ENCODE measurements at regions not wholly inside any gene's neighbourhood (a gene's known extent, or its start where the extent isn't known, plus 50 kb on each side); places are given as distances from the start of the nearest gene placed in this dataset.

DNA sequence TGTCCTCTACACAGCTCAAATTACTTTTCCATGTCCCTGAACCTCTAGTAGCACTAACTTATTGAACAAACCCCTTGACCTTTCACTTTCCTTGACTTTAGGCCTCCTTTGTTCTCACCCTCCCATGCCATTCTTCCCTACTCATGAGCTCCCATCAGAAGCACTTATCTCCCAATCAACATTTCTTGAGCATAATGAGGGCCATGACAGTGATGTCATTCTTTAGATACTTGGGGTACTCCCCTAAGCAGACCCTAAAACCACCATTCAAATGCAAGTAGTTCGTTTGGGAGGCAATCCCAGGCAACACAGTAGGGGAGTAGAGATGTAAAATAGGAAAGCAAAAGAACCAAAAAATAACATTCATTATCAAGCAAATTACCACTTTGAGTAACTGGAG, 115.9 kb upstream of the ARHGAP28 start:
- DNase-seq = no peak

DNA sequence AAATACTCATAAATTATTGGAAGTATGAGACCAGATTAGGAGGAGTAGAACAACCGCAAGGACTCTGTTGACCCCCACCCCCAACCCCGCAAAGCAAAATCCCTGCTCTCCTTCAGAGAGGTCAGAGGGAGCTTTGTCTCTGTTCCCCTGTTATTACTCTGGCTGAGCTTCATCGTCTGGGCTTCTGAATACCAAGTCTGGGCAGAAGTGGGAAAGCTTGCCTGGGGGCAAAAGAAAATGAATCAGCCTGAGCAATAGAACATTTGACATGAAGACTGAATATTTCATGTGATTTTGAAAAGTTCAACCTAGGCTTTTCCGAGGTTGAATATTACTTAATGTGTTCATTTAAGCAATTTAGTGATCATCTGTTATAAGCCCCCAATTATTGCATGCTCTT, 114.6 kb upstream of the ARHGAP28 start:
- DNase-seq = no peak

DNA sequence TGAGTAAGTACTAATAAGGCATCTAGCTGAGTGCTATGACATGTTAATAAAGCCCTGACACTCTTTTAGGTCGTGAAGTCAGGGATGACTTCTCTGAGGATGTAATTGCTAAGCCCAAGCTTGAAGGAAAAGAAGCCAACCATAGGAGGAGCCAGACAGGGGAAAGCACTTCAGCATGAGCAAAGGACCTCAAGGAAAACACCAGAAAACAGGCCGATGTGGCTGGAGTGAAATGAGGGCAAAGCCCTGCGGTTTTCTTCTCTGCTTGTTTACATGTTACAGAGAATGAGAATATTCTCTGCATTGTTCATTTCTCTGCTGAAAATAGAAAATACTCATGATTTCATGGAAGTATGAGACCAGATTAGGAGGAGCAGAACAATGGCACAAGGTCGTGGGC, 112.5 kb upstream of the ARHGAP28 start:
- DNase-seq = no peak

DNA sequence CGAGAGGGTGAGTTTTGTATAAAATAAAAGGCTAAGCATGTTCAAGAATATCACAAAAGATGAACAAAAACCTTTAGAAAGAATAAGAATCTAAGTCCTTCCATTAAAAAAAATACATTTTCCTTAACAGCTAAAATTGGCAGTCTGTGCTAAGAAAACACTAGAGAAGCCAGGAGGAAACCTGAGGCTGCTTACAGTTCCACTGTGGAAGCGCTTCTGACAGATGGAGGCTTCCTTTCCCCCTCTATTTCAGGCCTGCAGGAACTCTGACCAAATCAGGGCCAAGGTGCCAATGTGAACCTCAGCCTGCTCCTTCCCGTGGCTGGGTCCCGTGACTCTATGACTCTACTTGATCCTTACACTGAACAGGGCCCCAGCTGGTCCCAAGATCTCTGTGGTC, 108.1 kb upstream of the ARHGAP28 start:
- no peak for DNase-seq

DNA sequence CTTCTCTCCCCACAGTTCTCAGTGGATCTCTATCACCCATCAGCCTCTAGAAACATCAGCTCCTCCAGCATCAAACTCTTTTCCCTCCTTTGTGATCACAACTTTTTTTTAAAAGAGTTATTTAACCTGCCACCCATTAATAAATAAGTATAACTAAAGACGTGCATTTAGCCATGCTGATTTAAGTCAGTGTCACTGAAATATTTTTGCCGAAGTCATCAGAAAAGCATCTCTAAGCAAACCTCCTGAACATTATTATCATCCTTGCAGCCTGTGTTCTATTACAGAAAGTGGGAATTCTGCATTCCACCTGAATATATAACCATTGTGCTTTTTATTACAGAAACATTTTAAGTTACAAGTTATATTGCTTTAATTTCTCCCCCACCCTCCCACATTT, 106.2 kb upstream of the ARHGAP28 start:
- DNase-seq = no peak

DNA sequence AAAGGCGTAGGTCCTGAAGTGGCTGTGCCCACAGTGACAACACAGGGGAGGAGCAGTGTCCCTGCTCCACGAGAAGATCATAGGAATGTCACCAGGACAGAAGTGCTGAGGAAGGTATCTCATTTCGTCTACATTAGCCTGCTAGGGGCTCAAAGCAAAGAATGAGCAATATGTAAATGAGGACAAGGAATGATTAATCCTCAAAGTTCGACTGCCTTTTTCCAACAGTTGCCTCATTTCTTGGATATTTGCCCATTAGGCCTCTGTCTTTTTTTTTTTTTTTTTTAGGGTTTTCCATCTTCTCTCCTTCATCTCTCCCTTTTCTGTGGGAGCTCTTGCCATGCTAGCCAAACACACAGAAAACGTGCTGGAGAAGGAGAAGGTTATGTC, 105.2 kb upstream of the ARHGAP28 start:
- no peak for DNase-seq

DNA sequence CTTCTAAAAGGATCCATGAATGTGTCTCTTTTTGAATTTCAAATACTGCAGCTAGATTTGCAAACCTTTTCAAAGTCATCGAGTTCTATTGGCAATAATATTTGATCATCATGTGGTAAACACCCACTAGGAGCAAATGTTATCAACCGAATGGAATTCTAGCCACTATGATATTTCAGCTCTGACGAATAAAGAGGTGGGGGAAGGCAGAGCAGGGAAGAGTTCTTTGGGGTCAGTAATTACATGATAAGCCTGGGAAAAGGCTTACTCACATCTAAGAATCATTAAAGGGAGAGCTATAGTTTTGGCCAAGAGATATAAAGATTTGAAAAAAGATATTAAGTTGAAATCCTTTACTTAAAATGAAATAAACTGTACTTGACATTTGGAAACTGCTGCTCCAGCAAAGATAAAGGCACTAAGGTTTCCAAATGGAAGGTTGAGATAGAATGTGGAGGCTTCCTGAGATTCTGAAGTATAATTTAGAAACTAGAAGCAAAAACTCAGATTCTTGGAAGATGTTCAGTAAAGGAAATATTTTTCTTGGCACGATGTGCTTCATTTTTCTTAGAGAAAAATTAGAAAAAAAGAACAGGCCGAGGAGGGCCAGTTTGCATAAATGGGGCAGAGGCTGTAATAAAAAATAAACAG, 104.7 kb upstream of the ARHGAP28 start:
- DNase-seq = no peak

DNA sequence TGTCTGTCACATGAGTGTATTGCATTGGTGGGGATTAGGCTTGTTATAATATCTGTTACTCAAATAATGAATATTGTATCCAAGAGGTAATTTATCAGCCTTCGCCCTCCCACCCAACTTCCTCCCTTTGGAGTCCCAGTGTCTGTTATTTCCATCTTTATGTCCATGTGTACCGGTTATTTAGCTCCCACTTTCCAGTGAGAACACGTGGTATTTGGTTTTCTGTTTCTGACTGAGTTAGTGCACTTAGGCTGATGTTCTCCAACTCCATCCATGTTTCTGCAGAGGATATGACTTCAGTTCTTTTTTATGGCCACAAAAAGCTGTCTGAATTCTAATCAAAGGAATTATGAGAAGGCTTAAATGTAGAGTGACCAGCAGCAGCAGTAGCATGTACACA, 104.0 kb upstream of the ARHGAP28 start:
- no peak for DNase-seq

DNA sequence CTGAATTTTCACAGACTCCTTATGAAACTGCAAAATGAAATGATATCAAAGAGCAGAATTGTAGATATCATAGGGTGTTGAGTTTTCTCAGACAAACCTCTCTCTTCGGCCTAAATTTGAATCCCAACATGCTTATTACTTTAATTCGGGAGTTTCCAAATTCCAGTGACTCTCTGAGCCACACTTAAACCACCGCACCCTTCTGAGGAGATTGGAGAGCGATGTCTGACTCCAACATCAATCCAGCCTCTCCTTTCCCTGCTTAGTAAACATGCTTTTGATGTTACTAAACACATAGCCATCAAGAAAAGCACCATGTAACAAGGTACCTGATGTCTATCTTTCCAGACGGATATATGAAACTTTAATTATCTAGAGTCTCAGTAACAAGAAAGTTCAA, 103.1 kb upstream of the ARHGAP28 start:
- no peak for DNase-seq

DNA sequence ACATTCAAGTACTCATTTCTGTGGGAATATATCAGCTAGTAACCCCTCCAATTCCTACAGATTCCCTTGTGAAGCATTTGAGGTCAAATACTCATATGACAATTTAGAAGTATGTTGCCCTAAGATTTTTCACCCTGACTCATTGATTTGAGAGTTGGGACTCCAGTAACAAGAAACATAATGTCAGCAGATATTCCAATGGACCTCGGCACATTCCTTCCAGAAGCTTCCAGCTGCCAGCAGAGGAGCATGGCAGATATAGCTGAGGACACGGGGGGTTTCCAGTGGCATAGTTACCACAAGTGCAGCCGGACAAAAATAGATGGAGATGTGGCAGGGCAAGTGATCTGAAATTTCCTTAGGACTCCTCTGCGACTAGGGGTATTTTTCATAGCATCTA, 101.9 kb upstream of the ARHGAP28 start:
- DNase-seq = no peak

DNA sequence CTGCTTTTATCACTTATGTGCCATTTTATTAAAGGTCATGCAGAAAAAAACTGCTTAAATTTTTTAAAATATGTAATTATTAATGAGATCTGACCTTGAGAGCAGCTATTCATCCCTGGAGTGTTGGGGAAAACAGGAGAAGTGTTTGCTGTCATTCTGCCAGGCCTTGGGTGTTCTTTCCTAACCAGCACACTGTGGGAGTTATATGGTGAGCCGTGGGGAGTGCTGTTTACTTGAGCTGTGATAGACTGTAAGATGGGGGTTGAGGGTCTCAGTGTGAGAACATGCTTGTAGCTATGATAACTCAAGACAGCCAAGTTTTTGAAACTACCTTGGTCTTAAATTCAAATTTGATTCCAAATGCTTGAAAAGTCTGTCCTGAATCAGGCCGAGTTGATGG, 101.3 kb upstream of the ARHGAP28 start:
- DNase-seq = no peak

DNA sequence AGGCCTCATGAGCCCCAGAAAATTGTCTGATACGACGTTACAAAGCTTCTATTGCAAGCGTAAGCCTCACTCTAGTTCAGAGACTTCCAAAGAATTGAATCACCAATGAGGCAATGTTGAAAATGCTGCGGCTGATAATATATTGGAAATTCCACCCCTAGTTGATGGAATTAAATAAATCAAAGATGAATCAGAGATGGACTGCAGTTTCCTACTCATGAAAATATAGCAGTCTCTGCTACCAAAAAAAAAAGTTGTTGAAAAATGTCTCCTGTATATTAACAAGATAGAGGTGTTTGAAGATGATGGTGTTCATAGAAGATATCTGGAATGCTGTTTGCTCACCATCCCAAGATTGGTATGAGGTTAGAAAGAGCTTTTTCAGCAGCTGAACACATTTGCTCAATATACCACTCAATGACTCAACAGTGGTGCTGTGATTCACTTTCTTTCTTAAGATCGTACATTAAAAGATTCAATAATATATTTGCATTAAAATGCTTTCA, 99.8 kb upstream of the ARHGAP28 start:
- DNase-seq = no peak

DNA sequence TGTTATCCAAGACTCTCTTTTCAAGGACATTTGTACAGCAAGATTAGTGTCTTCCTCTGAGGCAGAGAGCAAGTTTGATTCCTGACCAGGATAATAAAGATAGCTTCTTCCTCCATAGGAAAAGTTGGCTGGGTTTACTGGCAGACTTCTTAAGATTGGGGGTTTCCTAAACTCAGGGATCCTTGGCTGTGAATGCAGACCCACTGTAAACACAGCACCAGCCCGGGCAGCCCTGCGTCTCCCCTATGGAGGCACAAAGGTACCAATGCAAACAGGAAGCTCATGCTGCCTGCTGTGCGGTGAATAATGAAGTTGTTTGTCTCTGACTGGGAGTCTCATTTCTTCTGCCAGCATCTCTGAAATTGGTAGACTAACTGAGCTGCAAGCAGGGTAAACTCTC, 96.2 kb upstream of the ARHGAP28 start:
- no peak for DNase-seq

DNA sequence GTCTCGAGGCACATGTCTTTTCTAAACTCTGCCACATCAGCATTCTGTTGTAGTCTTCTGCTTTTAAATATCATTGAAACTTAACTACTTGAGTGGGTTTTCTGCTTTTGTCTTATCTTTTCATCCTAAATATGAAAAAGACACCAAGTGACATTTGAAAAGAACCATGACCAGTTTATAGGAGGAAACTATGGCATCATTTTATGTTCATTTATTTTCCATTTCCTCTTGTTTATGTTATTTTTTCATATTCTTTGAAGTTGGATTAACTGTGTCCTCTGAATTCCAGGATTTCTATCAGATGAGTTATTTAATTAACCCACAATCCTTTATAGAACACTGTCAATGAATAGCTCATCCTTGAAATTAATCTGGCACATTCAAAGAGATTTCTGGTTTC, 93.4 kb upstream of the ARHGAP28 start:
- DNase-seq = no peak

DNA sequence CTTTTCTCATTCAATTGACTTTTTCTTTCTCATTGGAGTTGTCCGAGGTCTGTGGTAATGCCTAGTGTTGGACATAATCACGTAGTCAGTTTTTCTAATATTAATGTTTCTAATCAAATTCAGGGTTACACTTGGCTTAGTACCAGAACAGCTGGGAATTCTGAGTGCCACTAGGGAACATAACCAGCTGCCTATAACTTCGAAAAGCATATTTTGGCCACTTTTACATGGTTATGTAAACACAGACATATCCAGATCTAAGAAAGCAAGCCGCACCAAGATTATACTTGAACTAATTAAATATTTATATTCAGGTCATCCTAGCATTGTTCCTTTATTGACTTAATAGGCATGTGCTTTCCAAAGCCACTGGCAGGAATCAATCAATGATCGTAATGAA, 91.1 kb upstream of the ARHGAP28 start:
- no peak for DNase-seq

DNA sequence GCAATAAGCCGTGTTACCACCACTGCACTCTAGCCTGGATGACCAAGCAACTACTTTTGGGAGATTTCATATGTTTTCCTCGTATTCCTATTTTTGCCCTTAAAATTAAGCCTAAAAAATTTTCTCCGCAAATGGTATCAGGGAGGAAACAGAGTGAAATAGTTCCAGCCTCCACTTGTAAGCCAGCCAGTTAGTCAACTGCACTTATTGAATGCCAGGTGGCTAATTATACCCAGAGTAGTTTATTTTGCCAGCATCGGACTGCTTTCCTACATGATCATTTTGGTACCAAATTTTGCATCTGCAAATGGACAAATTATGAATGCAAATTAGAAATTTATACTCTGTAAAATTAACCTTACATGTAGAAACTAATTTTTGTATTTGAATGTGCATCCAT, 90.2 kb upstream of the ARHGAP28 start:
- DNase-seq = no peak

DNA sequence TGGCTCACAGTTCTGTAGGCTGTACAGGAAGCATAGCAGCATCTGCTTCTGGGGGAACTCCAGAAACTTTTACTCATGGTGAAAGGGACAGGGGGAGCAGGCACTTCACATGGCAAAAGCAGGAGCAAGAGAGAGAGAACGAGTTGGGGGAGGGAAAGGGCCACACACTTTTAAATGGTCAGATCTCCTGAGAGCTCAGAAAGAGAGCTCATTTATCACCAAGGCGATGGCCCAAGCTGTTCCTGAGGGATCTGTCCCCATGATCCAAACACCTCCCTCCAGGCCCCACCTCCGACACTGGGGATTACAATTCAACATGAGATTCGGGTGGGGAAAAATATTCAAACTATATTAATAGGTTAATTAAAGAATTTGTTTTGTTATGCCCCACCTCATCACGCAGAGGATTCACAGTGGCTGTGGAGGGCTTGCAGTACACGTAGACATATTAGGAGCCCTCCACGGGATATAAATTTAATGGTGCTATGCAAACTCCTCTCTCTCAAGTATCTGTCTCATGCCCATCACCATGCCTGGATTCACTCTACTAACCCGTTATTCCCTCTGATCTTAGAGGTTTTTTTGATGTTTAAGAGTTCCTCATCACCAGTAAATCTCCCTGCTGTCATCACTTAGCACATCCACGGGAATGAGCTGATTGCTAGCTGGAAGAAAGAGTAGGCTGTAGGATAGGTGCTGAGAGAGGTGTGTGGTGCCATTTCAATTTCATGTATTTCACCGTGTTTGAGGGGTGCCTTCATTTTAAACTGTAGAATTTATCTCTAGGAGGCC, 84.5 kb upstream of the ARHGAP28 start:
- DNase-seq = no peak

DNA sequence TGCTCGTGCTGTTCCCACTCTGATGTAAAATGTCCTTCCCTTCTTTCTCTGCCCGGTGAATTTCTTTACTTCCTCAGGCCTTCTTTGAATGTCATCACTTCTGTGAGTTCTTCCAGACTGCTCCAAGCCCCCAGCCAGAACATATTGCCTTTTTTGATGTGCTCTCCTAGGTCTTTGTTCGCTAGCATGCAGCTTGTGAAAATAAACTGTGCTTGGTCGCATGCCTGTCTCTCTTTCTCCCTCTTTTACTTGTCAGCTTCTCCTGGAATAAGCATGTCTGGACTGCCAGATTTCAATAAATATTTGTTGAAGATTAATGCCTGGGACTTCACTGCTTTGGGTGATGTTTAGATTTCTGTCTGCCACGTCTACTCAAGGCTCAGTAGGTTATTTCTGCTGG, 82.7 kb upstream of the ARHGAP28 start:
- no peak for DNase-seq

DNA sequence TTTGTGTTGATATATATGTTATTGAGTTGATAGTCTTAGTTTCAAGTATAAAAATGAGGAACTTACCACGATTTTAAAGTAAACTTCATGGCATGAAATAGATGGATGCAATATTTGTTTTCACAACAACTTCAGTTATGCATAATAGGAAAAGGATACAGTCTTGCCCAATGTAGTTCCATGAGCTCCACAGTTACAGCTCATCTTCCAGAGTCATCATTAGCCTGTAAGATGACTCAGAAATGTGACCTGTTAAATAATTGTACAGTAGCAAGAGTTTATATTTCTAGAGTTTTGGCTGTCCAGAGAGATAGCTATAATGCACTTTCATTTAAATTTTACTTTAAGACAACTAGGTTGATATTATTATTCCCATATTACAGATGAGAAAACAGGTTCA, 80.9 kb upstream of the ARHGAP28 start:
- no peak for DNase-seq

DNA sequence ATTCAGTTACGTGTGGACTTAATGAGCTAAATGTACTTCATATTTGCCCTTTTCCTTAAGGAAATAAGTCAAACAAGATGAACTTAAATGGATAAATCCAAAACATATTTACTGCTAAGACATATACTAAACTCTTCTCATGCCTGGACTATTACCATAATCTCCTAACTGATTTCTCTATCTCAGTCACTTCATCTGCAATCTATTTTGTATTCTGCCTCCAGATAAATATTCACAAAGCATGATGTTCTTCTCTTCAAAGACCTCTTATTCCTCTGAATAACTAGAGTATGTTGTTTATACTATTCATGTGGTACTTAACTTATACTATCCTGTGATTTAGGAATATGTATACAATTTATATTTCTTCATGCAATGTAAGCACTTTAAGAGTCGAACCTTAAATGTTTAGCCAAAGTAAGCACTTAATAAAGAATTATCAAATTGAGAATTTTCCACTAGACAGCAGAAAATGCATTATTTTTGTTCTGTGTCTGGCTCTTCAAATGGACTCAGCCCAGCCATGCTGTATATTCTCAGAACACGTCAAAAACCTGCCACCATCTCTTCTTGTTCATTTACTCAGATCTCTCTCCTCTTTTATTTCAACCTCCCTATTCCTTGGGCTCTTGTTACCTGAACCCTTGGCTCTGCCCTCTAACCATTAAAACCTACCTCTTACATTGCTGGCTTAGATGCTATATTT, 79.9 kb upstream of the ARHGAP28 start:
- DNase-seq = no peak

DNA sequence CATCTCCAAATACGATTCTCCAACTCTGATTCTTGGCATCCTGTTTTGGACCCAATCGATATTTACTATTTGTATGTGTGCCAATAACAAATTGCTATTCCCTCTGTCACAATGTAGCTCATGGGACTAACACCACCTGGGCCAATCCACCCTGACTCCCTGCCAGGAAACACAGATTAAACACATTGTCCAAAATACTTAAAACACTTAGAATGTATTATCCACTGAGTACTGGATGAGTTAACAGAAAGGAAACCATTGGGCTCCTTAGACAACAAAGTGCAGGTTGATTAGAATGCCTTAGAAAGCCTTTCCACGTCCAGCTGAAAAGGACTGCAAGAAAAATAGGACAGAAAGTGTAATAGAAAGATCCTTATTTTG, 79.4 kb upstream of the ARHGAP28 start:
- DNase-seq = no peak

DNA sequence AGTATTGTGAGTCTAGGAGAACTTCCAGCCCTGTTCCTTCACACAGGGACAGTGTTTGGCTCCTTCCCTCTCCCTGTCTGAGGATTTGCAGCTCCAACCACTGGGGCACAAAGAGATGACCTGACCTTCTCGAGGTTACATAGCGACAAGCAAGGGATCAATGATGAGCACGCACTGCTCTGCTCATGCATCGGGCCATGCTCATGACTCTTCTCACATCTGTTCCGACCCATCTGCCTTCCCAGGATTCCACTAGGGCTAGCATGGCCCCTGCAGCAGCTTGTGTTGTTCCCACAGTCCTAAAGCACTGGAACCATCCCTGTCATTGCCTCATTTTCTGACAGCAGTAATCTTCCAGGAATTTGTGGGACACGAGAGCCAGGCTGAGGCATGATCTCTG, 78.8 kb upstream of the ARHGAP28 start:
- DNase-seq = no peak

DNA sequence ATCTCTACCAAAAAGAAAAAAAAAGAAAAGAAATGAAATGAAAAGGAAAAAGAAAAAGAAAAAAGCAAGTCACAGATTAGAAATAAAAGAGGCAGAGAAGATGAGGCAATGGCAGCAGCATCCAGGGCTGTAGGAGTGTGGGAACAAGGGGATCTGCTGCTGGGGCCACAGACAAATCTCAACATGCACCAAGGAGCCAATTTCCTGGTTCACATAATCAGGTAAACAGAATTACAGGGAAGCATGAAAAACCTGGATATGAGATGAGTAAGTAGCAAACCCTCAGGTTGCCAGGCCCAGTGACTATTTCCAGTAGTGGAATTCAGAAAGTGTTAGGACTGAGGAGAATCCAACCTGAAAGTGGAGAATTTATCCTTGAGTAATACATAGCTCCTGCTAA, 77.4 kb upstream of the ARHGAP28 start:
- no peak for DNase-seq

DNA sequence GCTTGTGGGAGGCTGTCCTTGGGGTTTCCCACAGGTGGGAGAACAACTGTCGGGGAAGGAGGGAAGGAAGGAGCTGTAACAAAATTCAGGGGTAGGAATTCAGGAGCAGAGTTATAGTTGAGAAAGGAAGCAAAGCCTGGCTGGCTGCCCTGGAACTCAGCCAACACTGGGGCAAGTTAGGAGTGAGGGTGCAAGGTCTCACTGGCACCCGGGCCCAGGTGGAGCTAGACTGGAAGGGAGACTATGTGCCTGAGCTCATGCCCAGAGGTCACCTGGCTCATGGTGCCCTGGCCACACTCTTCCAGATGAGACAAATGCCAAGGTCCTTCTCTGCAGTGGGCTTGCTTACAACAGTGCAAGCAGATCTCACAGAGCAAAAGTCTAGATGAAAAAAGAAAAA, 75.6 kb upstream of the ARHGAP28 start:
- no peak for DNase-seq
